ENCODE measurements at regions not wholly inside any gene's neighbourhood (a gene's known extent, or its start where the extent isn't known, plus 50 kb on each side); places are given as distances from the start of the nearest gene placed in this dataset.
A peak's percentile ranks its signal among the peaks of the same experiment; 100 is the strongest.

GRCh38 chr9:19660019-19660418, 128.8 kb downstream of the SLC24A2 start:
- no peaks in the 10 kb centered on the region for H3K36me3 Mint-ChIP-seq
- POLR2A ChIA-PET, result no interaction called here
- H3K9me3 Mint-ChIP-seq, result no peaks in the 10 kb centered on the region
- CTCF ChIA-PET, result no interaction called here
- ATAC-seq, result no peak
- no peak for DNase-seq (ENCODE audit: low spot score)
- no peak overlapping the region for H3K4me3 Mint-ChIP-seq
- H3K4me1 Mint-ChIP-seq, result peaks cover 29% of the 10 kb centered on the region
- TF ChIP-seq PRRX2 (CRISPR knock-in tag; IDR thresholded peaks at IDR 0.05), result no peak
- no peak for TF ChIP-seq MXD4 (CRISPR knock-in tag; IDR thresholded peaks at IDR 0.05; ENCODE audit: borderline replicate concordance)
- no peak for TF ChIP-seq ZNF423 (CRISPR knock-in tag; IDR thresholded peaks at IDR 0.05)
- no peak for TF ChIP-seq NR2C2 (CRISPR knock-in tag; IDR thresholded peaks at IDR 0.05)
- TF ChIP-seq ZNF263 (CRISPR knock-in tag; IDR thresholded peaks at IDR 0.05; ENCODE audit: low read depth), result no peak
- TF ChIP-seq NFE2L1 (CRISPR knock-in tag; IDR thresholded peaks at IDR 0.05), result no peak
- TF ChIP-seq TEAD4 (CRISPR knock-in tag; IDR thresholded peaks at IDR 0.05), result no peak
- no peak for TF ChIP-seq AR (CRISPR knock-in tag; IDR thresholded peaks at IDR 0.05)
- TF ChIP-seq EMX1 (CRISPR knock-in tag; IDR thresholded peaks at IDR 0.05), result no peak
- TF ChIP-seq ATF3 (CRISPR knock-in tag; conservative IDR thresholded peaks at IDR 0.05), result no peak
- no peak overlapping the region for H3K27ac Mint-ChIP-seq
- no peaks in the 10 kb centered on the region for H3K27me3 Mint-ChIP-seq (ENCODE audit: low read depth)

- DNase-seq (ENCODE audit: low spot score) (no peak), ATAC-seq (peak; percentile 76)
- Mint-ChIP-seq H3K9me3 (no peaks in the 10 kb centered on the region), H3K4me3 (no peak overlapping the region), H3K36me3 (no peaks in the 10 kb centered on the region), H3K4me1 (peaks cover 23% of the 10 kb centered on the region), H3K27ac (peak overlapping the region; percentile 61; the same call in 1 of the 2 replicates), H3K27me3 (ENCODE audit: low read depth) (no peaks in the 10 kb centered on the region)
- ChIA-PET CTCF (no interaction called here), POLR2A (no interaction called here)
- no peak for TF ChIP-seq JAZF1 (CRISPR knock-in tag; IDR thresholded peaks at IDR 0.05)
- TF ChIP-seq OVOL2 (CRISPR knock-in tag; IDR thresholded peaks at IDR 0.05; ENCODE audit: borderline replicate concordance), result no peak
- TF ChIP-seq ZNF512 (CRISPR knock-in tag; IDR thresholded peaks at IDR 0.05; ENCODE audit: borderline replicate concordance), result no peak
- no peak for TF ChIP-seq ZNF423 (CRISPR knock-in tag; IDR thresholded peaks at IDR 0.05)
- TF ChIP-seq MXD4 (CRISPR knock-in tag; IDR thresholded peaks at IDR 0.05; ENCODE audit: borderline replicate concordance), result no peak
- TF ChIP-seq KAT7 (CRISPR knock-in tag; IDR thresholded peaks at IDR 0.05; ENCODE audit: borderline replicate concordance), result no peak
- TF ChIP-seq TEAD1 (CRISPR knock-in tag; IDR thresholded peaks at IDR 0.05), result no peak
- no peak for TF ChIP-seq GRHL2 (CRISPR knock-in tag; IDR thresholded peaks at IDR 0.05; ENCODE audit: insufficient replicate concordance, severe bottlenecking)
- TF ChIP-seq SOX15 (CRISPR knock-in tag; IDR thresholded peaks at IDR 0.05), result no peak
- no peak for TF ChIP-seq ATF3 (CRISPR knock-in tag; conservative IDR thresholded peaks at IDR 0.05)
- TF ChIP-seq, protein P1, sequence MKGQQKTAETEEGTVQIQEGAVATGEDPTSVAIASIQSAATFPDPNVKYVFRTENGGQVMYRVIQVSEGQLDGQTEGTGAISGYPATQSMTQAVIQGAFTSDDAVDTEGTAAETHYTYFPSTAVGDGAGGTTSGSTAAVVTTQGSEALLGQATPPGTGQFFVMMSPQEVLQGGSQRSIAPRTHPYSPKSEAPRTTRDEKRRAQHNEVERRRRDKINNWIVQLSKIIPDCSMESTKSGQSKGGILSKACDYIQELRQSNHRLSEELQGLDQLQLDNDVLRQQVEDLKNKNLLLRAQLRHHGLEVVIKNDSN (CRISPR knock-in tag; IDR thresholded peaks at IDR 0.05), result no peak
- TF ChIP-seq, protein P2, sequence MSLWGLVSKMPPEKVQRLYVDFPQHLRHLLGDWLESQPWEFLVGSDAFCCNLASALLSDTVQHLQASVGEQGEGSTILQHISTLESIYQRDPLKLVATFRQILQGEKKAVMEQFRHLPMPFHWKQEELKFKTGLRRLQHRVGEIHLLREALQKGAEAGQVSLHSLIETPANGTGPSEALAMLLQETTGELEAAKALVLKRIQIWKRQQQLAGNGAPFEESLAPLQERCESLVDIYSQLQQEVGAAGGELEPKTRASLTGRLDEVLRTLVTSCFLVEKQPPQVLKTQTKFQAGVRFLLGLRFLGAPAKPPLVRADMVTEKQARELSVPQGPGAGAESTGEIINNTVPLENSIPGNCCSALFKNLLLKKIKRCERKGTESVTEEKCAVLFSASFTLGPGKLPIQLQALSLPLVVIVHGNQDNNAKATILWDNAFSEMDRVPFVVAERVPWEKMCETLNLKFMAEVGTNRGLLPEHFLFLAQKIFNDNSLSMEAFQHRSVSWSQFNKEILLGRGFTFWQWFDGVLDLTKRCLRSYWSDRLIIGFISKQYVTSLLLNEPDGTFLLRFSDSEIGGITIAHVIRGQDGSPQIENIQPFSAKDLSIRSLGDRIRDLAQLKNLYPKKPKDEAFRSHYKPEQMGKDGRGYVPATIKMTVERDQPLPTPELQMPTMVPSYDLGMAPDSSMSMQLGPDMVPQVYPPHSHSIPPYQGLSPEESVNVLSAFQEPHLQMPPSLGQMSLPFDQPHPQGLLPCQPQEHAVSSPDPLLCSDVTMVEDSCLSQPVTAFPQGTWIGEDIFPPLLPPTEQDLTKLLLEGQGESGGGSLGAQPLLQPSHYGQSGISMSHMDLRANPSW (CRISPR knock-in tag; conservative IDR thresholded peaks at IDR 0.05; ENCODE audit: low read depth), result no peak
- TF ChIP-seq, protein P3, sequence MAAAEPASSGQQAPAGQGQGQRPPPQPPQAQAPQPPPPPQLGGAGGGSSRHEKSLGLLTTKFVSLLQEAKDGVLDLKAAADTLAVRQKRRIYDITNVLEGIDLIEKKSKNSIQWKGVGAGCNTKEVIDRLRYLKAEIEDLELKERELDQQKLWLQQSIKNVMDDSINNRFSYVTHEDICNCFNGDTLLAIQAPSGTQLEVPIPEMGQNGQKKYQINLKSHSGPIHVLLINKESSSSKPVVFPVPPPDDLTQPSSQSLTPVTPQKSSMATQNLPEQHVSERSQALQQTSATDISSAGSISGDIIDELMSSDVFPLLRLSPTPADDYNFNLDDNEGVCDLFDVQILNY (CRISPR knock-in tag; IDR thresholded peaks at IDR 0.05), result no peak
- no peak for TF ChIP-seq EMX1 (CRISPR knock-in tag; IDR thresholded peaks at IDR 0.05)
- no peak for TF ChIP-seq ESRRA (CRISPR knock-in tag; IDR thresholded peaks at IDR 0.05; ENCODE audit: borderline replicate concordance)
- TF ChIP-seq, protein P4, sequence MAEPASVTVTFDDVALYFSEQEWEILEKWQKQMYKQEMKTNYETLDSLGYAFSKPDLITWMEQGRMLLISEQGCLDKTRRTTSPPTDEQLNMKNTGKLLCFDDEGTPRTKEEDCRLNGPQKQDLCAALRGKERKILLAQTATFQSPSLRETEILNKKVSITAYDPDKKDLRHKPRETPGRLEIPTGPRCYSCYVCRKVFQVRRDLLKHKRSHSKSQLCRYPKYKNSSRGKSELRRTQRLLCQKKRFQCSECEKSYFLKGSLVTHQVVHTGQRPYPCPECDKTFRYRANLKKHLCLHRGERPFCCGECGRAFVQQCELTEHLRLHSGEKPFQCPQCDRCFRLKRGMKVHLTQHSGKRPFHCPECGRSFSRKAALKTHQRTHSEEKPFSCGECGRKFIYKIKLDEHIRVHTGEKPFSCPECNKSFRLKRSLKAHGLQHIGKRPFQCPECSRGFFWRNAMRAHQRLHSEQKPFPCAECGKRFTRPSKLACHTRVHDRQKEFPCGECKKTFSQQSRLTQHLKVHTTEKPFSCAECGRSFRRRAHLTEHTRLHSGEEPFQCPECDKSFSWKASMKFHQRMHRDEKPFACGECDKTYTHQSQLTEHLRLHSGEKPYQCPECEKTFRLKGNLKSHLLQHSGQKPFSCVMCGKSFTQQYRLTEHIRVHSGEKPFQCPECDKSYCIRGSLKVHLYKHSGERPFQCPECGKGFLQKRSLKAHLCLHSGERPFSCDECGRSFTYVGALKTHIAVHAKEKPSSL (CRISPR knock-in tag; conservative IDR thresholded peaks at IDR 0.05), result no peak
- TF ChIP-seq ZNF671 (CRISPR knock-in tag; IDR thresholded peaks at IDR 0.05), result no peak
- no peak for TF ChIP-seq ZNF232 (CRISPR knock-in tag; IDR thresholded peaks at IDR 0.05)
Observed at GRCh38 chr9:19656704-19657103, 132.1 kb downstream of the SLC24A2 start.

All from WTC11 (cell line).